ENCODE measurements at regions not wholly inside any gene's neighbourhood (a gene's known extent, or its start where the extent isn't known, plus 50 kb on each side); places are given as distances from the start of the nearest gene placed in this dataset.
"Not testable (repeated sequence)": the region's sequence is repeated elsewhere in the genome, so short reads cannot be mapped to it uniquely, and the experiment has no call there.

DNA sequence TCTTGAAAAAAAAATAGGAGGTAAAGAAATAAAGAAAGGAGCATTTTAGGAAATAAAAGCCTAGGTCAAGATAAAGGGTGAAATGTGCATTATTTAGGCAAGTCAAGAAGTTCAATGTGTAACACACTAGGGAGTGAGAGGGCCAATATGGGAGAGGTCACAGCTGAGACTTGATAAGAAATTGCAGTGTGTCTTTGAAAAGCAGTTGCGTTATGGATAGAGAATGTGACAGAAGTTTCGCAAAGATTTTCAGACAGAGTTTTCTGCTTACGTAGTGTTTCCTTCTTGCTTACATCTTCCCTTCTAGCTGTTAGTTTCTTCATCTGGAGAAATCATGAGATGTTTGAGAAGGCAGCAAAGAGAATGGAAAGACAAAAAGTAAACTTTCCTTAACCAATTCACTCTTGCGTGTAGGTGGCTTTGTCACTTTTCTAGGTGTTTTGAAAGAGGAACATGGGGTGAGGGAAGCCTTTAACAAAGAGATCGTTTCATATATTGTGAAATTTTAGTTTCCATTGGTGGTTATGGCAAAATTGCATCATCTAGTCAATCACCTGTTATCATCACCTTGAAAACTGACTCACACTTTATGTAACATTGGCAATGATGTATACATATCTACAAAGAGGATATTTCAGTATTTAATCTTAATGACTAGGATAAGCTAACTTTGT is 975.5 kb downstream of the OLFM4 start:
- Histone ChIP-seq H3K4me1 (ENCODE audit: control insufficient read depth in 3 of 3, insufficient read depth in 2 of 3, low read depth in 1 of 3, low read length in 2 of 3) (no peaks in the 10 kb centered on the region), H3K9me3 (ENCODE audit: control insufficient read depth in 2 of 2, insufficient read depth in 1 of 2, low read depth in 1 of 2, low read length in 1 of 2) (no peaks in the 10 kb centered on the region), H3K27ac (ENCODE audit: low read depth in 1 of 3, low read length in 2 of 3) (no peak overlapping the region), H3K36me3 (ENCODE audit: control insufficient read depth in 3 of 3, insufficient read depth in 2 of 3, low read depth in 1 of 3, low read length in 3 of 3) (no peaks in the 10 kb centered on the region), H3K27me3 (ENCODE audit: control insufficient read depth in 3 of 3, insufficient read depth in 3 of 3, low read length in 3 of 3) (no peaks in the 10 kb centered on the region), H3K4me3 (ENCODE audit: low read depth in 1 of 3, low read length in 3 of 3) (no peak overlapping the region)
- DNase-seq, result no peak
- FAIRE-seq, result no peak
- WGBS, 3 donors, result 61 to 74% (median 72%) methylated on average over 5 of the region's 5 CpGs

DNA sequence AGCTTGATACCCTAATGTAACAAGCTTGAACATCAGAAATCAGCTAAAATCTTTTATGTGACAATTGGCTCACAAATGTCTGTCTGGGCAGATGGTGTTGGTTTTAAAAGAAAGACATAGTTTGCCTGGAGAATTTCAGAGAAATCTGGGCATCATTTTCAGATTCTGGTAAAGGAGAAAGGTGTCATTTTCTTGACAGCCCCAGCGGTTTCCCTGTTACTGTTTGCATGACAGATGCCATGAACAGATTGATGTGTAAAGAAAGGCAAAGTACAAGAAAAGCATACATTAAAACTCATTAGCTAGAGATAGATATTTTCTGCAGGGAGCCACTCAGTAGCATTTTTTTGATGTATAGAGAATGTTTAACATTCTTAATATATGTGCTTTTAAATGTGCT is 987.9 kb downstream of the OLFM4 start:
- no peak for FAIRE-seq
- DNase-seq, result no peak

DNA sequence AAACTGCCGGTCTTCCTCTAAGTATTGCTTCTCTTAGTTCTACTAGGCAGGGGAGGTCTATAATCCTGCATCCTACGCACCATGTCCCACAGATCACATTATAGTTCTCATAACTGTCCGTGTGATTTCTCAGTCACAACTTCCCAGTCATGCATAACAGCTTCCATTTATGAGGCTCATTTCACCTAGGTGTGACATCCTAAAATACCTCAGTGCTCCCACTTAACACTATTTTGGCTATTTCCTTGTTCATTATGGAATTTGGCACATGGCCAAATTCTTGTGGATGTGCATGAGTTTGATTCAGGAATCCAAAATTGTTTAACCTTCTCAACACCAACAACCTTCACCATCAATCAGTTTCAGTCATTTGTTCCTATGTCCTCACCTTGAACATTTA is 989.9 kb downstream of the OLFM4 start:
- H3K9me3 ChIP-seq (ENCODE audit: control insufficient read depth in 2 of 2, insufficient read depth in 1 of 2, low read depth in 1 of 2, low read length in 1 of 2), result peaks cover 0 to 9% of the 10 kb centered on the region in 2 donors
- 85 to 91% (median 86%) methylated on average over 3 of the region's 3 CpGs for WGBS, 3 donors
- no peak for DNase-seq
- H3K36me3 ChIP-seq (ENCODE audit: control insufficient read depth in 3 of 3, insufficient read depth in 2 of 3, low read depth in 1 of 3, low read length in 3 of 3), result no peaks in the 10 kb centered on the region
- no peak for FAIRE-seq
- no peak overlapping the region for H3K4me3 ChIP-seq (ENCODE audit: low read depth in 1 of 3, low read length in 3 of 3)
- H3K27ac ChIP-seq (ENCODE audit: low read depth in 1 of 3, low read length in 2 of 3), result no peak overlapping the region
- no peaks in the 10 kb centered on the region for H3K4me1 ChIP-seq (ENCODE audit: control insufficient read depth in 3 of 3, insufficient read depth in 2 of 3, low read depth in 1 of 3, low read length in 2 of 3)
- H3K27me3 ChIP-seq (ENCODE audit: control insufficient read depth in 3 of 3, insufficient read depth in 3 of 3, low read length in 3 of 3), result no peaks in the 10 kb centered on the region

More for the DNA sequence above, 987.9 kb downstream of the OLFM4 start:
- no peaks in the 10 kb centered on the region for H3K4me1 ChIP-seq (ENCODE audit: control insufficient read depth in 3 of 3, insufficient read depth in 2 of 3, low read depth in 1 of 3, low read length in 2 of 3)
- no peaks in the 10 kb centered on the region for H3K36me3 ChIP-seq (ENCODE audit: control insufficient read depth in 3 of 3, insufficient read depth in 2 of 3, low read depth in 1 of 3, low read length in 3 of 3)
- WGBS, 3 donors, result 45 to 54% (median 53%) methylated on average over 1 of the region's 1 CpG
- H3K9me3 ChIP-seq (ENCODE audit: control insufficient read depth in 2 of 2, insufficient read depth in 1 of 2, low read depth in 1 of 2, low read length in 1 of 2), result no peaks in the 10 kb centered on the region
- no peak overlapping the region for H3K4me3 ChIP-seq (ENCODE audit: low read depth in 1 of 3, low read length in 3 of 3)
- no peaks in the 10 kb centered on the region for H3K27me3 ChIP-seq (ENCODE audit: control insufficient read depth in 3 of 3, insufficient read depth in 3 of 3, low read length in 3 of 3)
- H3K27ac ChIP-seq (ENCODE audit: low read depth in 1 of 3, low read length in 2 of 3), result no peak overlapping the region

DNA sequence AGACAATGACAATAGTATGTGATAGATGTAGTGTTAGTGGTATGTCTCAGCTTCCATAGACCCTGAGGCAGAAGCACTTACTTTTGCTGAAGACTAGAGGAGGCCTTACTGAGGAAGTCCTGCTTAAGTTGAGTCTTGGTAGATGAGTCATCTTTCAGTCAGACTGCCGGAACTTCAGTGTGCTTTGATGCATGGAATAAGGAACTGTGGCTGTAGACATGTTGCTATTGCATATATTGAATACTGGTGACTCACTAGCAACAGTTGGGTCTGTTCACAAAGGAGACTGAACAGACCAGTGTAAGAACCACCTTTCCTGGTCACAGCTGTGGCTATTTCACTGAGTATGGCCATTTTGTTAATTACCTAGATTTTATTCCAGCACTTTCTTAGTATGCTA is 1000.6 kb downstream of the OLFM4 start:
- H3K4me1 ChIP-seq (ENCODE audit: control insufficient read depth in 3 of 3, insufficient read depth in 2 of 3, low read depth in 1 of 3, low read length in 2 of 3), result no peaks in the 10 kb centered on the region
- no peaks in the 10 kb centered on the region for H3K36me3 ChIP-seq (ENCODE audit: control insufficient read depth in 3 of 3, insufficient read depth in 2 of 3, low read depth in 1 of 3, low read length in 3 of 3)
- H3K27ac ChIP-seq (ENCODE audit: low read depth in 1 of 3, low read length in 2 of 3), result no peak overlapping the region
- H3K27me3 ChIP-seq (ENCODE audit: control insufficient read depth in 3 of 3, insufficient read depth in 3 of 3, low read length in 3 of 3), result no peaks in the 10 kb centered on the region
- DNase-seq, result no peak
- no peak overlapping the region for H3K4me3 ChIP-seq (ENCODE audit: low read depth in 1 of 3, low read length in 3 of 3)
- no peak for FAIRE-seq
- peaks cover 0 to 10% of the 10 kb centered on the region in 2 donors for H3K9me3 ChIP-seq (ENCODE audit: control insufficient read depth in 2 of 2, insufficient read depth in 1 of 2, low read depth in 1 of 2, low read length in 1 of 2)
- 45 to 58% (median 46%) methylated on average over 1 of the region's 1 CpG for WGBS, 3 donors

DNA sequence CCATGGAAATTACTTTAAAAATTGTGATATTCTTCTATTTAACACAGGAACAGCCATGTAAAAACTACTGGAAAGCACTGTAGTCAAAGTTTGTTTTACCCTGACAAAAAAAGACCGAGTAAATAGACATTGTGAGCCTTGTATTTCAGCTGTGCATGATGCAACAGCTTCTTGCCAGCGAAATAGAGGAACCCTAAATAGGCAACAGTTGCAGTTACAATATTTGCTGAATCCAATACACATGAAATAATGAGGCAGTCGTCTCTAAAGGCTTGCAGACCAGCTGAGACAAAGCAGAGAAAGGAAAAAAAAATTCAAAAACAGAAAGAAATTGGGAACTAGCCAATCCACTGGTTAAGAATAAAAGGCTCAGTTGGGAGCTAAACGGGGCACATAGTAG is 1001.1 kb downstream of the OLFM4 start:
- Histone ChIP-seq H3K9me3 (ENCODE audit: control insufficient read depth in 2 of 2, insufficient read depth in 1 of 2, low read depth in 1 of 2, low read length in 1 of 2) (peaks cover 0 to 10% of the 10 kb centered on the region in 2 donors), H3K4me1 (ENCODE audit: control insufficient read depth in 3 of 3, insufficient read depth in 2 of 3, low read depth in 1 of 3, low read length in 2 of 3) (no peaks in the 10 kb centered on the region), H3K27ac (ENCODE audit: low read depth in 1 of 3, low read length in 2 of 3) (no peak overlapping the region), H3K4me3 (ENCODE audit: low read depth in 1 of 3, low read length in 3 of 3) (no peak overlapping the region), H3K36me3 (ENCODE audit: control insufficient read depth in 3 of 3, insufficient read depth in 2 of 3, low read depth in 1 of 3, low read length in 3 of 3) (no peaks in the 10 kb centered on the region), H3K27me3 (ENCODE audit: control insufficient read depth in 3 of 3, insufficient read depth in 3 of 3, low read length in 3 of 3) (no peaks in the 10 kb centered on the region)
- FAIRE-seq, result no peak
- DNase-seq, result no peak
- 57 to 70% (median 60%) methylated on average over 4 of the region's 4 CpGs for WGBS, 3 donors

DNA sequence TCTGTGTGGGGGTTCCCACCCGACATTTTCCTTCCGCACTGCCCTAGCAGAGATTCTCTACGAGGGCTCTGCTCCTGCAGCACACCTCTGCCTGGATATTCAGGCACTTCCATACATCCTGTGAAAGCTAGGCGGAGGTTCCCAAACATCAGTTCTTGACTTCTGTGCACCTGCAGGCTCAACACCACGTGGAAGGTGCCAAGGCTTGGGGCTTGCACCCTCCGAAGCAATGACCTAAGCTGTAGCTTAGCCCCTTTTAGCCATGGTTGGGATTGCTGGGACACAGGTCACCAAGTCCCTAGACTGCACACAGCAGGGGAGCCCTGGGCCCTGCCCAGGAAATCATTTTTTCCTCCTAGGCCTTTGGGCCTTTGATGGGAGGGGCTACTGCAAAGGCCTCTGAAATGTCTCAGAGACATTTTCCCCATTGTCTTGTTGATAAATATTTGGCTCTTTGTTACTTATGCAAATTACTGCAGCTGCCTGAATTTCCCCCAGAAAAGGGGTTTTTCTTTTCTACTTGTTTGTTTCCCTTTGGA is 1004.8 kb downstream of the OLFM4 start:
- Histone ChIP-seq H3K36me3 (ENCODE audit: control insufficient read depth in 3 of 3, insufficient read depth in 2 of 3, low read depth in 1 of 3, low read length in 3 of 3) (no peaks in the 10 kb centered on the region), H3K27ac (ENCODE audit: low read depth in 1 of 3, low read length in 2 of 3) (no peak overlapping the region), H3K9me3 (ENCODE audit: control insufficient read depth in 2 of 2, insufficient read depth in 1 of 2, low read depth in 1 of 2, low read length in 1 of 2) (peaks cover 0 to 7% of the 10 kb centered on the region in 2 donors), H3K4me1 (ENCODE audit: control insufficient read depth in 3 of 3, insufficient read depth in 2 of 3, low read depth in 1 of 3, low read length in 2 of 3) (no peaks in the 10 kb centered on the region), H3K27me3 (ENCODE audit: control insufficient read depth in 3 of 3, insufficient read depth in 3 of 3, low read length in 3 of 3) (no peaks in the 10 kb centered on the region), H3K4me3 (ENCODE audit: low read depth in 1 of 3, low read length in 3 of 3) (no peak overlapping the region)
- WGBS, 3 donors, result 82 to 89% (median 85%) methylated on average over 6 of the region's 6 CpGs
- no peak for FAIRE-seq
- no peak for DNase-seq

DNA sequence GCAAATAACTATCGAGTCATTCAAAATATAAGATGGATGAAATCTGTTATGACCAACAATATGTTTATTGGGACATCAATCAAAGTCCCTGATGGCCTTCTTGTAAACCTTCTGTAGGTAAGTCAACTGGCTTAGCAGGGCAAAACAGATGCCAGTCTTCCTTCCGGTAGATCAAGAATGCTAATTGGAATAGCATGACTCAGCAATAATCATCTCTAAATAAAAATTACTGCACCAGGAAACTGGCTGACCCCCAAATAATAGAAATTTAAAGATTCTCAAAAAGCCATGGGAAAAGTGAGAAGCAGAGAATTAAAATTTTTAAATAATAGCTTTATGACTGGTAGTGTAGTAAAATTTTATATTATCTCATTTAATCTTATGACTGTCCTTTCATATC is 1005.4 kb downstream of the OLFM4 start:
- Histone ChIP-seq H3K9me3 (ENCODE audit: control insufficient read depth in 2 of 2, insufficient read depth in 1 of 2, low read depth in 1 of 2, low read length in 1 of 2) (peaks cover 0 to 7% of the 10 kb centered on the region in 2 donors), H3K4me3 (ENCODE audit: low read depth in 1 of 3, low read length in 3 of 3) (no peak overlapping the region), H3K36me3 (ENCODE audit: control insufficient read depth in 3 of 3, insufficient read depth in 2 of 3, low read depth in 1 of 3, low read length in 3 of 3) (no peaks in the 10 kb centered on the region), H3K27me3 (ENCODE audit: control insufficient read depth in 3 of 3, insufficient read depth in 3 of 3, low read length in 3 of 3) (no peaks in the 10 kb centered on the region), H3K4me1 (ENCODE audit: control insufficient read depth in 3 of 3, insufficient read depth in 2 of 3, low read depth in 1 of 3, low read length in 2 of 3) (no peaks in the 10 kb centered on the region), H3K27ac (ENCODE audit: low read depth in 1 of 3, low read length in 2 of 3) (no peak overlapping the region)
- DNase-seq (no peak), FAIRE-seq (no peak)
- 87 to 92% (median 92%) methylated on average over 2 of the region's 2 CpGs for WGBS, 3 donors

DNA sequence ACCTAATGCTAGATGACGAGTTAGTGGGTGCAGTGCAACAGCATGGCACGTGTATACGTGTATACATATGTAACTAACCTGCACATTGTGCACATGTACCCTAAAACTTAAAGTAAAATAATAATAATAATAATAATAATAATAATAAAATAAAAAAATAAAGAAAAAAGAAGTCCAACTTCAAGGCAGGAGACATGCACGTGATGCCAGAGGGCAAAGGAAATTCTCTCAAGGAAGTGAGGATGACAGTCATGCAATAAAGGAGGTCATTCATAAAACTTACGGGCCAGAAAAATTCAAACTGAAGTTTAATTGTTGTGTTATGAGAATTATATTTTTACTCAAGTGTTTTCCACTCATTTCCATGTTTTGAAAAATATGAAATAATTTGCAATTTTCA is 1028.8 kb downstream of the OLFM4 start:
- not testable (repeated sequence) for FAIRE-seq; H3K9me3 ChIP-seq (ENCODE audit: control insufficient read depth in 2 of 2, insufficient read depth in 1 of 2, low read depth in 1 of 2, low read length in 1 of 2); H3K4me3 ChIP-seq (ENCODE audit: low read depth in 1 of 3, low read length in 3 of 3); H3K4me1 ChIP-seq (ENCODE audit: control insufficient read depth in 3 of 3, insufficient read depth in 2 of 3, low read depth in 1 of 3, low read length in 2 of 3); DNase-seq; H3K27ac ChIP-seq (ENCODE audit: low read depth in 1 of 3, low read length in 2 of 3); H3K36me3 ChIP-seq (ENCODE audit: control insufficient read depth in 3 of 3, insufficient read depth in 2 of 3, low read depth in 1 of 3, low read length in 3 of 3); H3K27me3 ChIP-seq (ENCODE audit: control insufficient read depth in 3 of 3, insufficient read depth in 3 of 3, low read length in 3 of 3)
- WGBS, 3 donors, result 70 to 83% (median 79%) methylated on average over 5 of the region's 5 CpGs

DNA sequence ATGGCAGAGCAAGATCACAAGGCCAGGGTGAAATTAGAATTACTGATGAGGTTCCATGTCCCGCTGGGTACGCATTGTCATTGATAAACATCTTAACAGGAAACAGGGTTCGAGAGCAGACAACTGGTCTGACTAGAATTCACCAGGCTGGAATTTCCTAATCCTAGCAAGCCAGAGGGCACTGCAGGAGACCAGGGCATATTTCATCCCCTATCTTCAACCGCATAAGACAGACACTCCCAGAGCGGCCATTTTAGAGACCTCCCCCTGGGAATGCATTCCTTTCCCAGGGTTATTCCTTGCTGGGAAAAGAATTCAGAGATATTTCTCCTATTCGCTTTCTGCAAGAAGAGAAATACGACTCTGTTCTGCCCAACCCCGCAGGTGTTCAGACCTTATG is 1041.3 kb downstream of the OLFM4 start:
- H3K27me3 ChIP-seq (ENCODE audit: control insufficient read depth in 3 of 3, insufficient read depth in 3 of 3, low read length in 3 of 3); H3K27ac ChIP-seq (ENCODE audit: low read depth in 1 of 3, low read length in 2 of 3); H3K36me3 ChIP-seq (ENCODE audit: control insufficient read depth in 3 of 3, insufficient read depth in 2 of 3, low read depth in 1 of 3, low read length in 3 of 3); DNase-seq; FAIRE-seq; H3K4me3 ChIP-seq (ENCODE audit: low read depth in 1 of 3, low read length in 3 of 3); H3K4me1 ChIP-seq (ENCODE audit: control insufficient read depth in 3 of 3, insufficient read depth in 2 of 3, low read depth in 1 of 3, low read length in 2 of 3): not testable (repeated sequence)
- 86 to 90% (median 90%) methylated on average over 8 of the region's 8 CpGs for WGBS, 3 donors
- peaks cover 0 to 13% of the 10 kb centered on the region in 2 donors for H3K9me3 ChIP-seq (ENCODE audit: control insufficient read depth in 2 of 2, insufficient read depth in 1 of 2, low read depth in 1 of 2, low read length in 1 of 2)
